NOMO-1 (cell line): ENCODE measurements at regions not wholly inside any gene's neighbourhood (a gene's known extent, or its start where the extent isn't known, plus 50 kb on each side); places are given as distances from the start of the nearest gene placed in this dataset.

ENCODE experiments used
- DNase-seq, 2 experiments: peaks; one replicate each; lab custom pipeline; 2025; ENCODE audit not compliant: unreplicated experiment in 2 of 2; lab: John Stamatoyannopoulos, UW

GRCh38 chr9:88233091-88233490 is 94.8 kb upstream of the SPATA31C2 start:
- DNase-seq, result no peak

GRCh38 chr9:88230612-88231011 is 92.3 kb upstream of the SPATA31C2 start:
- DNase-seq, result no peak

GRCh38 chr9:88229434-88229833 is 91.2 kb upstream of the SPATA31C2 start:
- no peak for DNase-seq

- no peak for DNase-seq
These were observed 86.7 kb upstream of the SPATA31C2 start for GRCh38 chr9:88224938-88225337.

GRCh38 chr9:88221105-88221504 is 82.8 kb upstream of the SPATA31C2 start:
- DNase-seq, result no peak

GRCh38 chr9:88220652-88221051 is 82.4 kb upstream of the SPATA31C2 start:
- no peak for DNase-seq

GRCh38 chr9:88219601-88220000 is 81.3 kb upstream of the SPATA31C2 start:
- DNase-seq, result no peak

GRCh38 chr9:88218726-88219125 is 80.5 kb upstream of the SPATA31C2 start:
- no peak for DNase-seq

GRCh38 chr9:88216126-88216995 is 78.1 kb upstream of the SPATA31C2 start:
- DNase-seq, result no peak

GRCh38 chr9:88215196-88216125 is 77.2 kb upstream of the SPATA31C2 start:
- DNase-seq, result no peak

- no peak for DNase-seq
These were observed 64.0 kb upstream of the SPATA31C2 start for GRCh38 chr9:88202321-88202720.

GRCh38 chr9:88198341-88198807 is 60.1 kb upstream of the SPATA31C2 start:
- DNase-seq, result peak; percentile 8 to 34

- peak; percentile 3 to 10 for DNase-seq
These were observed 59.6 kb upstream of the SPATA31C2 start for GRCh38 chr9:88197781-88198340.

GRCh38 chr9:88197016-88197415 is 58.7 kb upstream of the SPATA31C2 start:
- peak in 1 of 2 experiments; percentile 4 for DNase-seq

GRCh38 chr9:88196142-88196790 is 58.0 kb upstream of the SPATA31C2 start:
- no peak for DNase-seq

- no peak for DNase-seq
These were observed 55.5 kb upstream of the SPATA31C2 start for GRCh38 chr9:88193766-88194165.

GRCh38 chr9:88191456-88191855 is 53.2 kb upstream of the SPATA31C2 start:
- DNase-seq, result no peak

- DNase-seq, result no peak
These were observed 51.1 kb upstream of the SPATA31C2 start for GRCh38 chr9:88189371-88189770.
